H9 (cell line): ENCODE measurements at regions not wholly inside any gene's neighbourhood (a gene's known extent, or its start where the extent isn't known, plus 50 kb on each side); places are given as distances from the start of the nearest gene placed in this dataset.

Source experiments
- DNase-seq: peaks from one replicate; pipeline ENCODE4 v3.0.0-alpha.2; 2017
- H2AFZ ChIP-seq: one replicate; pipeline ENCODE4 v1.6.1; 2013; ENCODE audit warnings: mild to moderate bottlenecking, low read length, control low read depth, moderate library complexity
- H2AK5ac ChIP-seq: 2 replicates; pipeline ENCODE4 v1.6.1; 2013; ENCODE audit warnings: low read length, control low read depth, mixed read lengths; ENCODE audit not compliant: insufficient read length
- H2BK120ac ChIP-seq: one replicate; pipeline ENCODE4 v1.6.1; 2013; ENCODE audit warnings: low read depth, mild to moderate bottlenecking, low read length, control low read depth, inconsistent platforms; ENCODE audit not compliant: poor library complexity, severe bottlenecking
- H2BK12ac ChIP-seq: 2 replicates; pipeline ENCODE4 v1.6.1; 2013; ENCODE audit warnings: low read length, control low read depth, mixed read lengths, low read depth; ENCODE audit not compliant: insufficient read length
- H2BK15ac ChIP-seq: 2 replicates; pipeline ENCODE4 v1.6.1; 2013; ENCODE audit warnings: low read depth, low read length, control low read depth
- H2BK20ac ChIP-seq: one replicate; pipeline ENCODE4 v1.6.1; 2013; ENCODE audit warnings: low read depth, mild to moderate bottlenecking, low read length, control low read depth, inconsistent platforms; ENCODE audit not compliant: poor library complexity, severe bottlenecking
- H2BK5ac ChIP-seq: 2 replicates; pipeline ENCODE4 v1.6.1; 2013; ENCODE audit warnings: low read length, control low read depth, mixed read lengths; ENCODE audit not compliant: insufficient read length
- H3K14ac ChIP-seq: 2 replicates; pipeline ENCODE4 v1.6.1; 2013; ENCODE audit warnings: low read length, control low read depth; ENCODE audit not compliant: insufficient read depth
- H3K18ac ChIP-seq: 2 replicates; pipeline ENCODE4 v1.6.1; 2013; ENCODE audit warnings: low read depth, mild to moderate bottlenecking, mixed read lengths, low read length, control low read depth; ENCODE audit not compliant: insufficient read length
- H3K23ac ChIP-seq: 2 replicates; pipeline ENCODE4 v1.6.1; 2013; ENCODE audit warnings: low read length, control low read depth, mixed read lengths, low read depth; ENCODE audit not compliant: insufficient read length
- H3K23me2 ChIP-seq: 2 replicates; pipeline ENCODE4 v1.6.1; 2013; ENCODE audit warnings: low read depth, mild to moderate bottlenecking, mixed read lengths, low read length, control low read depth; ENCODE audit not compliant: insufficient read length, poor library complexity, severe bottlenecking
- H3K27ac ChIP-seq: 2 replicates; pipeline ENCODE4 v1.5.1; 2013; ENCODE audit warnings: low read length, control low read depth, mixed read lengths, low read depth; ENCODE audit not compliant: insufficient read length
- H3K27me3 ChIP-seq: 2 replicates; pipeline ENCODE4 v1.6.1; 2013; ENCODE audit warnings: low read length, control low read depth, inconsistent platforms; ENCODE audit not compliant: insufficient read depth
- H3K4ac ChIP-seq: 2 replicates; pipeline ENCODE4 v1.6.1; 2013; ENCODE audit warnings: low read depth, mild to moderate bottlenecking, control low read depth, inconsistent platforms, low read length, moderate library complexity
- H3K4me1 ChIP-seq: 2 replicates; pipeline ENCODE4 v1.6.1; 2013; ENCODE audit warnings: low read length, control low read depth, inconsistent platforms; ENCODE audit not compliant: insufficient read depth
- H3K4me2 ChIP-seq: 2 replicates; pipeline ENCODE4 v1.6.1; 2013; ENCODE audit warnings: low read length, control low read depth, mixed read lengths; ENCODE audit not compliant: insufficient read length, insufficient read depth
- H3K56ac ChIP-seq: 2 replicates; pipeline ENCODE4 v1.6.1; 2013; ENCODE audit warnings: low read depth, mild to moderate bottlenecking, mixed read lengths, low read length, control low read depth; ENCODE audit not compliant: insufficient read length
- H3K79me1 ChIP-seq: 2 replicates; pipeline ENCODE4 v1.6.1; 2013; ENCODE audit warnings: low read depth, mild to moderate bottlenecking, moderate library complexity, low read length, control low read depth, inconsistent platforms; ENCODE audit not compliant: insufficient read depth, poor library complexity, severe bottlenecking
- H3K79me2 ChIP-seq: 2 replicates; pipeline ENCODE4 v1.6.1; 2013; ENCODE audit warnings: low read length, control low read depth, inconsistent platforms; ENCODE audit not compliant: insufficient read depth
- H3K9ac ChIP-seq: 2 replicates; pipeline ENCODE4 v1.6.1; 2013; ENCODE audit warnings: low read length, control low read depth, mixed read lengths; ENCODE audit not compliant: insufficient read length; ENCODE audit errors: extremely low read depth
- H3K9me3 ChIP-seq: one replicate; pipeline ENCODE4 v1.6.1; 2013; ENCODE audit warnings: low read depth, low read length, inconsistent platforms; ENCODE audit not compliant: control insufficient read depth
- H3T11ph ChIP-seq: one replicate; pipeline ENCODE4 v1.6.1; 2013; ENCODE audit warnings: mild to moderate bottlenecking, low read length, control low read depth, inconsistent platforms
- H4K20me1 ChIP-seq: one replicate; pipeline ENCODE4 v1.6.1; 2013; ENCODE audit not compliant: control insufficient read depth, insufficient read length, insufficient read depth
- H4K5ac ChIP-seq: 2 replicates; pipeline ENCODE4 v1.6.1; 2013; ENCODE audit warnings: low read depth, mild to moderate bottlenecking, mixed read lengths, low read length, control low read depth; ENCODE audit not compliant: insufficient read length
- H4K8ac ChIP-seq: replicated peaks from 2 replicates; pipeline ENCODE4 v1.6.1; 2013; ENCODE audit warnings: low read length, control low read depth, mixed read lengths, low read depth; ENCODE audit not compliant: insufficient read length
- H4K91ac ChIP-seq: 2 replicates; pipeline ENCODE4 v1.6.1; 2013; ENCODE audit warnings: low read depth, mild to moderate bottlenecking, moderate library complexity, mixed read lengths, low read length, control low read depth; ENCODE audit not compliant: insufficient read length
- H3K27ac Mint-ChIP-seq, 3 experiments: 2 replicates in 2 of 3; 3 replicates in 1 of 3; pipeline ENCODE4 v1.8.0; 2020 to 2021; ENCODE audit warnings: mixed read lengths in 3 of 3, mild to moderate bottlenecking in 1 of 3, moderate library complexity in 1 of 3
- H3K27me3 Mint-ChIP-seq: 2 replicates; pipeline ENCODE4 v1.8.0; 2021; ENCODE audit warnings: low read depth, mild to moderate bottlenecking, moderate library complexity, mixed read lengths
- H3K36me3 Mint-ChIP-seq, 3 experiments: 2 replicates in 2 of 3; 3 replicates in 1 of 3; pipeline ENCODE4 v1.8.0; 2020 to 2021; ENCODE audit warnings: low read depth in 3 of 3, mixed read lengths in 3 of 3; ENCODE audit not compliant: insufficient read depth in 1 of 3
- H3K4me1 Mint-ChIP-seq, 2 experiments: 2 replicates each; pipeline ENCODE4 v1.8.0; 2020; ENCODE audit warnings: mixed read lengths in 2 of 2
- H3K4me3 Mint-ChIP-seq, 2 experiments: 2 replicates in 1 of 2; 3 replicates in 1 of 2; pipeline ENCODE4 v1.8.0; 2020 to 2021; ENCODE audit warnings: mild to moderate bottlenecking in 2 of 2, mixed read lengths in 2 of 2, moderate library complexity in 1 of 2
- H3K9me3 Mint-ChIP-seq, 2 experiments: 2 replicates in 1 of 2; 3 replicates in 1 of 2; pipeline ENCODE4 v1.8.0; 2020; ENCODE audit warnings: mild to moderate bottlenecking in 2 of 2, mixed read lengths in 2 of 2, moderate library complexity in 1 of 2
- CTCF ChIP-seq: fragments of 200-600 bp; sonication (generic); conservative IDR thresholded peaks from 3 replicates; pipeline ENCODE4 v1.8.0; 2021; ENCODE audit warnings: antibody characterized with exemption, mild to moderate bottlenecking
- WGBS: extraction: QIAGEN DNeasy Blood & Tissue Kit; methylation state at CpG from one replicate; pipeline ENCODE4 v1.1.7; 2013; ENCODE audit warnings: missing lambda C conversion rate, low lambda C conversion rate, mixed read lengths; ENCODE audit not compliant: insufficient read length; ENCODE audit errors: extremely low coverage; 5-methylcytosine and 5-hydroxymethylcytosine counted together

GRCh38 chr1:164951508-164951907, 392.5 kb downstream of the PBX1 start:
- H3K27ac ChIP-seq = no peak overlapping the region
- no peak overlapping the region for H2BK15ac ChIP-seq
- H3K9me3 ChIP-seq = no peaks in the 10 kb centered on the region
- H4K5ac ChIP-seq = no peak overlapping the region
- Mint-ChIP-seq H3K27ac (no peak overlapping the region), H3K9me3 (peaks cover 19 to 23% of the 10 kb centered on the region in 2 experiments), H3K4me3 (no peak overlapping the region), H3K4me1 (peaks cover 4 to 13% of the 10 kb centered on the region in 2 experiments; a peak in 3 of 4 replicates), H3K27me3 (no peaks in the 10 kb centered on the region), H3K36me3 (peaks cover 1 to 21% (median 11%) of the 10 kb centered on the region in 3 experiments; a peak in 6 of 7 replicates)
- TF ChIP-seq CTCF = no peak
- no peak overlapping the region for H3K23ac ChIP-seq
- H4K91ac ChIP-seq = no peak overlapping the region
- no peaks in the 10 kb centered on the region for H3K79me1 ChIP-seq
- H2AK5ac ChIP-seq = no peak overlapping the region
- H3K9ac ChIP-seq = no peak overlapping the region
- H3T11ph ChIP-seq = no peak overlapping the region
- WGBS = no CpG with 5 or more reads among the region's 3 CpGs
- no peaks in the 10 kb centered on the region for H3K23me2 ChIP-seq
- H3K4me2 ChIP-seq = no peak overlapping the region
- no peaks in the 10 kb centered on the region for H4K20me1 ChIP-seq
- no peak overlapping the region for H3K14ac ChIP-seq
- no peaks in the 10 kb centered on the region for H3K4me1 ChIP-seq
- H2BK20ac ChIP-seq = no peak overlapping the region
- H2BK12ac ChIP-seq = no peak overlapping the region
- no peak overlapping the region for H2BK5ac ChIP-seq
- DNase-seq = no peak
- H3K56ac ChIP-seq = no peak overlapping the region
- H3K4ac ChIP-seq = no peak overlapping the region
- no peak overlapping the region for H3K18ac ChIP-seq
- H3K79me2 ChIP-seq = no peaks in the 10 kb centered on the region
- H4K8ac ChIP-seq = no peak overlapping the region
- no peak overlapping the region for H2AFZ ChIP-seq
- peaks cover 2% of the 10 kb centered on the region; the same call in 1 of the 2 replicates for H3K27me3 ChIP-seq
- no peak overlapping the region for H2BK120ac ChIP-seq
